A673 (cell line): ENCODE measurements at regions not wholly inside any gene's neighbourhood (a gene's known extent, or its start where the extent isn't known, plus 50 kb on each side); places are given as distances from the start of the nearest gene placed in this dataset.

Experiments used
- CTCF ChIP-seq: fragments of 300-800, 200-600 bp; sonication (generic); conservative IDR thresholded peaks from 2 replicates; pipeline ENCODE4 v1.5.1; 2017; ENCODE audit warnings: low read depth, mild to moderate bottlenecking, antibody characterized with exemption, low read length, moderate library complexity, mixed read lengths
- EZH2 ChIP-seq: fragments of 200-600 bp; sonication (generic); IDR thresholded peaks from 2 replicates; pipeline ENCODE4 v1.6.1; 2017; ENCODE audit warnings: borderline replicate concordance, low read depth, mild to moderate bottlenecking, mixed read lengths, antibody characterized with exemption, low read length; ENCODE audit not compliant: poor library complexity, severe bottlenecking

GRCh38 chr2:156211318-156211717 is 121.2 kb downstream of the NR4A2 start:
- TF ChIP-seq CTCF (no peak), EZH2 (no peak)
